Cerebellar nuclear complex (tissue), 1 donor: ENCODE measurements at regions not wholly inside any gene's neighbourhood (a gene's known extent, or its start where the extent isn't known, plus 50 kb on each side); places are given as distances from the start of the nearest gene placed in this dataset.
"Not testable (repeated sequence)": the region's sequence is repeated elsewhere in the genome, so short reads cannot be mapped to it uniquely, and the experiment has no call there.

Experiments
- DNase-seq, 2 experiments: peaks; one replicate each; lab custom pipeline; 2025; lab: John Stamatoyannopoulos, UW

DNA sequence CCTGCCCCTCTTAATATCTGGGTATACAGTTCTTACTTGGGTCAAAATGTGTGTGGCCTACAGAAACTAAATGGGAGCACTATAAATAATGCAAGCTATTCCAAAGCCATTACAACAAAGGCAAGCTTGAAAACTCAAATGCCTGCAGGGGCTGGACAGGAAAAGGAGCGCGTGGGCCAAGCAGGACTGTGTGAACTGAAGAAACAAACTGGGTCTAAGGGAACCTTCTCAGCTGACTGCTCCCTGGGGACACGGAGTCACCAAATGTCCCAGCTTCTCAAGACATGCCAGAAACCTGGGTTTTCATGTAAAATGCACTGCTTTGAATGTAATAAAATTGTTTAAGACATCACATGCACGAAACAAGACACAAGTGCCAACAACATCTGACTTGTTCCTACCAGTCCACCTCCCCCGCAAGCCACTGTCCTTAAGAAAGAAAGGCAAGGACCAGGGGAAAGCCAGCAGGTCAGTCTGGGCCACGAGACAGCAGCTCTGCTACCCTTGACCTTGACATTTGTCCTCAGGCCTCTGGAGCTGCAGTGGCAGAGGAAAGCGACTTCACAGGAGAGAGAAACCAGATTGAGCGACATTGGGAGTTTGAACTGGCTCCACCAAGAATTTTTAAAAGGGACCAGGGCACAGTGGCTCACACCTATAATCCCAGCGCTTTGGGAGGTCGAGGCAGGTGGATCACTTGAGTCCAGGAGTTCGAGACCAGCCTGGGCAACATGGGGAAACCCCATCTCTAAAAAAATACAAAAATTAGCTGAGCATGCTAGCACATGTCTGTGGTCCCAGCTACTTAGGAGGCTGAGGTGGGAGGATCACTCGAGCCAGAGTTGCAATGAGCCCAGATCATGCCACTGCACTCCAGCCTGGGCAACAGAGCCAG, 89.7 kb upstream of the SH3BP4 start:
- no peak for DNase-seq

DNA sequence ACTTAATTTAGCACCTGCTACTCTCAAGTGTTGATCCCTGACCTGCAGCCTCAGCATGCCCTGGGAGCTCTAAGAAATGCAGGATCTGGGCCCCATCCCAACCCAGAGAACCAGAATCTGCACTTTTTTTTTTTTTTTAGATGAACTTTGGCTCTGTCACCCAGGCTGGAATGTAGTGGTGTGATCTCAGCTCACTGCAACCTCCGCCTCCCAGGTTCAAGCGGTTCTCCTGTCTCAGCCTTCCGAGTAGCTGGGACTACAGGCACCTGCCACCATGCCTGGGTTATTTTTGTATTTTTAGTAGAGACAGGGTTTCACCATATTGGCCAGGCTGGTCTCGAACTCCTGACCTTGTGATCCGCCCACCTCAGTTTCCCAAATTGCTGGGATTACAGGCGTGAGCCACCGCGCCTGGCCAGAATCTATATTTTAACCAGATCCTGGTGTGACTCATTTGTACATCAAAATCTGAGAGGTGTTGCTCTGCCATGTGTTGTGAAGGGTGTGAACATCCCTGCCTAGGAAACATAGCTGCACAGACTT, 92.4 kb upstream of the SH3BP4 start:
- DNase-seq: not testable (repeated sequence)

DNA sequence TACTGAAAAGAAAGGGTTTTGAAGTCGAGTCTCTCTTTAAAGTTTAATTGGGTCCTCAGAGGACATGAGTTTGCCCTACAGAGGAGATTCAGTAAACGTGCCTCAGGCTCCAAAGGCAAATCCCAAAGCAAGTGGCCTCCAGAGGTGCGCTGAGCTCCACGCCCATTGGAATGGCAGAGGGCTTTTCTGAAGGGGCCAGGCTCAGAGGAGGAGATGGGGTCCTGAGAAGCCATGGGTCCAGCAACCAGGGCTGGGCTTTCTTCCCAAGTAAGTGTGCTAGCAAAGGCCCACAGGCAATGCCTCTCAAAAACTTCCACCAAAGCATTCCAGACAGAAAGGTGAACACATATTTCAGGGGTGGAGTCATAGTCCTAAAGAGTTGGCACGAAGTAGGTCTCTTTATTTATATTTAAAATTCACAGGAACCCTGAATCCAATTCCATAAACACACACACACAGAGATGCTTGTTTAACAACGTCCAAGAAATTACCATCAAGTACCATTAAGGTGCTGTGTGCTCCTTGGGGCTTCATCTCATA, 93.0 kb upstream of the SH3BP4 start:
- no peak for DNase-seq

DNA sequence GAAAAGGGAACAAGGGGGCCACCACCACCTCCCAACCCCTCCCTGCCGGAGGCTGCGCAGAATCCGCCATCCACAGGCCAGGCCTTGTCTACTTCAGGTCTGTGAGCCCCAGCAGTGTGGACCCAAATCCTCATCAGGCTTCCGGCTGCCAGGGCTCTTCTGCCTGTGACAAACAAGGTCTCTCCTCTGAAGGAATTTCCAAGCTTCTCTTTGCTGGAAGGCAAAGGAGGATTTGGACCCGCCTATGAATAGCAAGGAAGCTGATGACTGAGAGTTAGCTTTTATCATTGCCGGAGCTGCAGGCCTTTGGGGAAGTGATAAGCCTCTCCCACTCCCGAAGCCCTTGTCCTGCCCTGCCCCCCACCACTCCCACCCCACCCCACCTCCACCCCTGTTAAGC, 93.7 kb upstream of the SH3BP4 start:
- DNase-seq: no peak

DNA sequence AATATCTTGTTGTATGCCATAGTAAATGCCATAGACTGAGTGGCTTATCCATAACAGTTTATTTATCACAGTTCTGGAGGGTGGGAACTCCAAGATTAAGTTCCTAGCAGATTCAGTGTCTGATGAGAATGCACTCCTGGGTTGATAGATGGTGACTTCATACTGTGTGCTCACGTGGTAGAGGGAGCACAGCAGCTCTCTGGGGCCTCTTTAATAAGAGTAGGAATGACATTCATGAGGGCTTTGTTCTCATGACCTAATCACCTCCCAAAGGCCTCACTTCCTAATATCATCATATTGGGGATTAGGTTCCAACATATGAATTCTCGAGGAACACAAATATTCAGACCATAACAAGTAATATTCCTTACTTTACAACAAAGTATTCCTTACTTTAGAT, 98.1 kb upstream of the SH3BP4 start:
- DNase-seq: no peak

DNA sequence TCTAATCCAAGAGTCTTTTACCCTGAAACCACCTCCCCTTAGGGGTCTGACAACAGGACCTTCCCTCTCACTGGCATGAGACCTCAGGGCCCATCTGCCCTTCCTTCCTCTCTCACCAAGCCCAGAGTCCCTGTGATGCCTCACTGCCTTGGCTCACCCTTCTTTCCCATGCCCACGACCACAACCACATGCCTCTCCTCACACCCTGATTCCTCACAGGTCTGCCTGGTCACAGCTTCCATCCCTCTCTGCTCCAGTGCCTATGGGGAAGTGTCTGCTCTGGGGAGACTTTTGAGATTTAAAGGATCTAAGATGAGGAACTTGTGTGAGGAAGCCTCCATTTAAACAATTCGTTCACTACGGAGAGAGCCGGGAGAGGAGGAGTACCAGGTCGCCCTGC, 98.9 kb upstream of the SH3BP4 start:
- no peak for DNase-seq

DNA sequence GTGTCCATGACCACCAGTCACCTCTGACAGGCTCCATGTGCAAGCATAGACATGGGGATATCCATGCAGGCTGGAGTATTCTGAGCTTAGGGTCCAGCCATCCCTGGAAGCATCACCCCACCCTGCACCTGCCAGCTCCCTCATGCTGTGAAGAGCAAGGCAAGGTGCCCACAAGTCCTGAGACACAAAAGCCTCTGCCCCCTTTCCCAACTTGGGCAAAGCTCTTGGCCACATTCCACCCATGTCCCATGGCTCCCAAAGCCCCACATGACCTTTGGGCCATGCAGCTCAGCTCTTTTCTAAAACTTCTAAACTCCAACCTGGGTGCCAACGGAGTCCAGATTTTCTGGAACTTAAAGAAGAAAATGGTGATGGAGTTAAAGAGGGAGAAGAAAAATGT, 99.8 kb upstream of the SH3BP4 start:
- DNase-seq: no peak

DNA sequence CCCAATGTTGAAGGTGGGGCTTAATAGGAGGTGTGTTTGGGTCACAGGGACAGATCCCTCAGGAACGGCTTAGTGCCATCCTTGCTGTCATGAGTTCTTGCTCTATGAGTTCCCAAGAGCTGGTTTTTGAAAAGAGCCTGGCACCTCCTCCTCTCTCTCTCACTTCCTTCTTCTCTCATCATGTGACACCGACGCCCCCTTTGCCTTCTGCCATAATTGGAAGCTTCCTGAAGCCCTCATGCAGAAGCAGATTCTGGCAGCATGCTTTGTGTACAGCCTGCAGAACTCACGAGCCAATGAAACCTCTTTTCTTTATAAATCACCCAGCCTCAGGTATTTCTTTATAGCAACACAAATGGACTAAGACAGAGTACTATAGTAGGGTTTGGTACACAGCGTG, 100.4 kb upstream of the SH3BP4 start:
- DNase-seq: no peak

DNA sequence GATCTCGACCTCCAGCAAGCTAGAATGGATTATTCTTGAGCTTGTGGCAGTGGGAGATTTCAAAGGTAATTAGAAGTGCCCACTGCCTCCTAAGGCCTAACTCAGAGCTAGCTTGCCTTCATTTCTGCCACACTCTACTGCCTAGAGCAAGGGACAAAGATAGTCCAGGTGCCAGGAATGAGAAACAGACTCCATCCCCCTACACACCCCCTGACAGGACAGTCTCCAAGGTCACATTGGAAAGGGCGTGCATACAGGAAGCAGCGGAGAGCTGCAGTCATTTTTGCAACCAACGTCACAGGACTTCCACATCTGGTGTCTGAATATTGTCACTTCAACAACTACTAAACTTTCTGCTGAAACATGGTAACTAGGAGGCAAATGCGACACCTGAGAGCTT, 101.0 kb upstream of the SH3BP4 start:
- DNase-seq: no peak

DNA sequence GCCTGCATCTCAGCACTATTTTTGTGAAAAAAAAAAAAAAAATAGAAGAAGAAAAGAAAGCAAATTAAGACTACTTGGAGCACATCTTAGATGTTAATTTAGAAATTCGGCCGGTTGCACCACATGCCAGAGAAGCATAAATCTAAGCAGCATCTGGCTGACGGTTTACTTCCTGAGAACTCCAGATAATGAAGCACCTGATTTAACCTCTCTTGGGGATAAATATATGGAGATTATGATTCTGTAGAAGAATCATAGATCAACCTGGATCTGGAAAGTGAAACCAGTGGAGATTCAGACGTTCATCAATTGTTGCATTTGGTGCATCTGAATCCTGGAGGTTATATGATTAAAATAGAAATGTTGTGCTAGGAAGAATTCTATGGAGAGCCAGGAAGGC, 102.1 kb upstream of the SH3BP4 start:
- DNase-seq: no peak

DNA sequence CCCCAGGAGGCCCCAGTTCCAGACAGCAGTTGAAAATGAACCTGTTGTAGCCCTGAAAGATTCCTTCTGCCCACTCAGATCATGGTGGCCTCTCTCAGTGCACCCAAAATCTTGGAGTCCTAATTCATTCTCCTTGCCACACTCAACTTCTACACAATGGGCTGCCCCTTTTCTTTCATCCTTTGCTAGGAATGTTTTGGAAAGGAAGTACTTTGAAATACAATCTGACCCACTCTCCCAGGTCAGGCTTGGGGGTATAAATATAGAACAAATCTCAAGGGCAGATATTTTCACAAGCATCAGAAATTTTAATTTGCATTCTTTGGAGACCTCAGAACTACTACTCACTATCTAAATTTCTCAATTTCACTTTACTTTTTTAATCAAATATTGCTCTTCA, 103.2 kb upstream of the SH3BP4 start:
- DNase-seq: no peak

DNA sequence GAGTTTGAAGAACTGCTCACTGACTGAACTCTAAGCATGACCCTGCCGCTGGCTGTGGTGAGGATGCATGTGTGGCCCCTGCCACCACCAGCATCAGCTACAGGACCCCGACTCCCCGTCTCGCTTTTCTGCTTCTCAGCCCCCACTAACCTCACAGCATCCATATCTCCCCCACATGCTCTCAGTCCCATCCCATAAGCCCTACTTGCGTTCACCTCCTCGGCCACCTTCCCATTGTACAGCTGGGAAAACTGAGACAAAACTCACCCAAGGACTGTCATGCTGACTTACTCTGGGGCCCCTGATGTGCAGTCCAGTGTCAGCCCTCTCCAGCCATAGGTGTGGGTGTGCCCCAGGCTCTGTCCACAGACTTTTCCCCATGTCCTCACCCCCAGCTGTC, 104.2 kb upstream of the SH3BP4 start:
- no peak for DNase-seq

DNA sequence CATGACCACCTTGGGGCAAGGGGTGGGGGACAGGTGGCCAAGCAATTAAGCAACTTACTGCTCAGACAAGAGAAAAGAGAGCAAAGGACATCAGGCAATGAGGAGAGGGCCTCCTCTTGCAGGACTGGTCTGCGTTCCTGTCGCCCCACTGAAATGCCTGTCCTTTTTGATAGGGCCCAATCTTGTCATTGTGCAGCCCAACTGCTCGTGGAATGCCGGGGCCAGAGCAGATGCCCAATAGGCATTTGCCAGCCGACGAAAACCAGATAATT, 104.5 kb upstream of the SH3BP4 start:
- no peak for DNase-seq

DNA sequence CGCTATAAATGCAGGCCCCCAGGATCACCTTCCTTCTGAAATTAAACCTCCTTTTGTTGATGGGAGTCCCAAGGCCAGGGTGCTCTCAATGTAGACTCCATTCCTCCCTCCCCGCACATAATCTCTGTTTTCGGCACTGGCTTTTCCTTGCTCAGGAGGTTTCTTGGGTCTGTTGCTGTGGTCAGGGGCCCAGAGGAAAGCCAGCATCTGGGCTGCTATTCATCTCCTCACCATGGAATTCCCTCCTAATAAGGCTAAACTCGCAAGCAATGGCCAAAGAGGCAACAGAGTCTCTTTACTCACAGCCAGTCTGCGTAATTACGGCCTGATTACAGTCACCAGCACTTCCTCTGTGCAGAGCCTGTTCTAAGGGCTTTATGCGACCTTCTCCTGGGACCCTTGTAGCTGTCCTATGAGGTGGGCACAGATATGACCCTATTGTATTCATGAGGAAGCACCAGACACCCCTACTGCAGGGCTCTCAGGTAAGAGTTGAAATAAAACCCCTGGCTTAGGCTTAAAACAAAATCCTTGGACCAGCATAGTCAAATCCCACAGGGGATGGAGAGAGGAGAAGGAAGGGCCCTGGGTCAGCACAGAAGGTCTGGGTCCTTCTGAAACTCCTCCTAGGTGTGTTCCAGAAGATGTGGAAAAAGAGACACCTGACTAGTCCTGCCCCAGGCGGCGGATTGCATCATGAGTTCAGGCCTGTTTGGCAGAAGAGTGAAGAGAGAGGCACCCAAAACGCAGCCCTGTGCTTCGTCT, 105.0 kb upstream of the SH3BP4 start:
- DNase-seq: no peak

DNA sequence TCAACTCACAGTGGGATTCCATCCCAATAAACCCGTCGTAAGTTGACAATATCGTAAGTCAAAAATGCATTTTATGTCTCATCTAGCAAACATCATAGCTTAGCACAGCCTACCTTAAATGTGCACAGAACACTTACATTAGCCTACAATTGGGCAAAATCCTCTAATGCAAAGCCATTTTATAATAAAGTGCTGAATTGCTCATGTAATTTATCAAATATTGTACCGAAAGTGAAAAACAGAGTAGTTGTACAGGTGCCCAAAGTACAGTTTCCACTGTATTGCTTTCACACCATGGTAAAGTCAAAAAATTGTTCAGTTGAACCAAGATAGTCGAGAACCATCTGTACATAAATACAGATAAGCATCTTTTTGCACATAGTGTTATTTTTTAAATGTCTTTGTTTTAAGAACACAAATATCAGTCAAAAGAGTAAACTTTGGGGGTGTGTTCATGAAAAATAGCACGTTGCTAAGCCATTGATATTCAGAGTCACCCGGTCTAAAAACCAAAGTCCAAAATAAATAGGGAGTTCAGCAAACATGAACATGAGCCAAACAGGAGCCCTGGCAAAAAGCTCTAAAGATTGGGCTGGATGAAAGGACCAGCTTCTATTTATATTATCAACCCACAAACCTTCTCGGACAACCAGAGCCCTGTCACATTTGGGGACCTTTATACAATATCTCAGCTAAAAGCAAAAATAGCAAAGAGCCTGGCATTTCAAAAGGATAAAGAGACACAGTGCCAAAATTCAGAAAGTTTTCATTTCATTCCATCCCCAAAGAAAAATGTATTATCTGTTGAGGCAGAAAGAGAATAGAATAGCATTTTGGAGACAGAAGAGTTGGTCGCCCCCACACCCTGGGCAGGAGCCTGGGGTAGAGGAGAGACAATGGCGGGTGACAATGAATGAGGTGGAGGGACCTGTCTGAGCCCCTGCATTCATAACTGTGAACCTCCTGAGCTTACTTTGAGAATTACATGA, 105.9 kb upstream of the SH3BP4 start:
- no peak for DNase-seq

DNA sequence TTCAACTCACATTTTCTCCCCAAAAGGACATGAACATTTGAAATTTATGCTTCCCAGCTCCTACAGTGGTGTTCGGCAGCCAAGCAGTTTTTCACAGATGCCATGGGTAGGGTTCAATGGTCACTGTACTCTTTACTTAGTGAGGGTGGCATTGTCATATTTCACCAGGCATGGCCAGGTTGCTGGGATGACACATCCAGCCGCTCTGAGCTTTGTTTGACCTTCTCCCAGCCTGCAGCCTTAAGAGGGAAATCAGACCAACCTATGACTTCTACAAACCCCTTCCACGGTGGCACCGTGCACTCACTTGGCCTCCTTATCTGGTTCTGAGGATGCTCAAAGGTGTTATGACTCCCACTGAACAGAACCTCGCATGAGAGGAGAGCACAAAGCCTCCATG, 108.4 kb upstream of the SH3BP4 start:
- DNase-seq: no peak

DNA sequence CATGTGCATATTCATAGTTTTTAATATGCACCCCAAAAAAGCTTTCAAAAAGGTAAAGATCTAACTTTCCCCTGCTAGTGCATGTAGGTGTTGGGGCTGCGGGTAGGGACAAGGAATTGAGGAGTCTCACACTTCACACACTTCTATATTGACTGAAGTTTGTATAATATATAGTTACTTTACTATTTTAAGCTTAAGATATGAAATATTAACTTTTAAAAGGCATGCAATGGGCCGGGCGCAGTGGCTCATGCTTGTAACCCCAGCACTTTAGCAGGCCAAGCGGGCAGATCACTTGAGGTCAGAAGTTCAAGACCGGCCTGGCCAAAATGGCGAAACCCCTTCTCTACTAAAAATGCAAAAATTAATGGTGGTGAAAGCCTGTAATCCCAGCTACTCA, 109.1 kb upstream of the SH3BP4 start:
- DNase-seq: no peak

DNA sequence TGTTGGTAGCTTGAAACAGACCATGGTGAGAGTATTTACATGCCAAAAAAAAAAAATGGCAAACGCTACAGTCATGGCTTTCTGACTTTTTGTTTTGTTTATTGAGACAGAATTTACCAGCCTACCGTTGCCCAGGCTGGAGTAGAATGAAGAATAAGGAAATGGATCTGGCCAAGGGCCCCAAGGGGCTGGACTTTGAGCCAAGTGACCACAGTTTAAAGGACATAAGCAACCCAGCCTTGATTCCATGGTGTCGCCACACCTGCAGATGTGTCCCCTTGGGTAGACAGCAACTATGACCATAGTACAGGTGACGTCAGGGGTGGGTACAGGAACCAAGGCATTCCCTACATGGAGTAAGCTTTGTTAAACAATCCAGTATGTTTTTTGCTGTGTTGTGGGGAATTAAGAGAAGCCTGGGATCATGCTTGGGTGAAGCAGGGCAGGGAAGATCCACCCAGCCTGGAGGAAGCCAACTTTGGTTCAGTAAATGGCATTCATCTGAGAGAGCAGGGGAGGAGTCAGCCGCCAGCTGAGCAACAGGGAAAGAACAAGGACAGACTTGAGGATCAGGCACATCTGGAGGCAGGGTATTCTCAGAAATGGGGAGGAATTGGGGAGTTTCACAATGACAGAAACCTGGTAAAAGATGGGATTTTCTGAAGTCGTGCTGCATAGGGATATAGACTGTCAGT, 110.3 kb upstream of the SH3BP4 start:
- DNase-seq: no peak

DNA sequence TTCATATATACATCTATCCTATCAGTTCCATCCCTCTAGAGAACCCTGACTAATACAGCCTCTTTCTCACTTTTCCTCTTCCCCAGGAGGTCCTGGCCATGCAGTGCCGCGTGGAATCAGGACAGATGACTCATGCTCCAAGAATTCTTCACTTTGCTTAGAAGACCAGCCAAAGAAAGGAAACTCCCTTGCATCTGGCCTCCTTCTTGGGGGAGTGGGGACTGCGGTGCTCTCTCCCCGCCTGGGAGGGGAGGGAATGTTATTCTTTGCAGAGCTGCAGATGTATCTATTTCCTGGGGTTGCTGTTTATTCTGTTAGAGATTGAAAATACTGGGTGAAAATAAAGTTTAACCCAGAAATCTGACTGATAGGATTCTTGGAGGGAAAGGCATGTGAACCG, 111.5 kb upstream of the SH3BP4 start:
- DNase-seq: no peak

DNA sequence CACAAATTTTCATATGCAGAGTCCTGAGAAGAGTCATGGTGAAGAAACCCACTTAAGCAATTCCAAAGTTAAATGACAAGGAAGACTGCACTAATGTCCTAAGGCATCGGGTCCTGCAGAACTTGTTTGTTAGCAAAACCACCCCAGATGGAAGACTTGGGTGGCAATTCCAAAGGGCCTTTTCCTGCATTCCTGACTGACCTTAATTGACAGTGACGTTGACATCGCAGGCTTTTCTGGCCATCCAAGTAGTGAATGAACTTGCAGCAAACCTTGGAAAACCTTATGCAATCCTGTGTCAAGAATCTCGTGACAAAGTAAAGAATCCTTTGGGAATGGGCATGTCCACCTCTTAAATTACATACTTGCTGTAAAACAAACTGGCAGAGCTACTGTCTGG, 112.5 kb upstream of the SH3BP4 start:
- DNase-seq: no peak

DNA sequence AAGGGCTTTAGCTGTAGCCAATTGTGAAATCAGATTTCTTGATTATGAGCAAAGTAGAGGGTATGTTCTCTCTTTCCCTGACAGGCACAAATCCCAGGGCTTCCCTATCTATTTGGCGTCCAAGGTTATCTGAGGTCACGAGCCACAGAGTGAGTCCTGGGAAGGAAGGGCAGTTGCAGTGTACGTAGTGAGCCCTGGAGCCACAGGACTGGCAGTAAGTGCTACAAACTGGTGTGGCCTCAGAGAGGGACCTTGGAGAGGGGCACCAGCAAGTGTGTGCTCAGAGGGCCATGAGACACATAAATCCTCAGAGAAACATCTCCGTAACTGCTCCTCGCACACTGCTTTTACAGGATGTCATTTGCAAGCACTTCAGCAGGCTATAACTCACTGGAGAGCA, 115.5 kb upstream of the SH3BP4 start:
- DNase-seq: no peak
